Esophagus muscularis mucosa (tissue), 4 donors: ENCODE measurements at regions not wholly inside any gene's neighbourhood (a gene's known extent, or its start where the extent isn't known, plus 50 kb on each side); places are given as distances from the start of the nearest gene placed in this dataset.

Source experiments
- EP300 ChIP-seq: sonication (generic); formaldehyde crosslinking; IDR thresholded peaks from one replicate; pipeline ENCODE4 v1.6.1; 2017; ENCODE audit warnings: antibody characterized with exemption
- POLR2A ChIP-seq: fragments of 450-650 bp; IDR thresholded peaks from one replicate; pipeline ENCODE4 v1.6.1; 2017; ENCODE audit warnings: antibody characterized with exemption, moderate library complexity, mild to moderate bottlenecking, low read depth
- POLR2AphosphoS5 ChIP-seq, 2 donors: sonication (generic); formaldehyde crosslinking; IDR thresholded peaks; one replicate each; pipeline ENCODE4 v1.6.1; 2017; ENCODE audit warnings: antibody characterized with exemption in 2 of 2
- TF ChIP-seq, protein P1 (sequence below), 3 experiments: fragments of 200-600 bp in 2 of 3; fragments of 450-650 bp in 1 of 3; sonication (generic) in 2 of 3; IDR thresholded peaks; one replicate each; pipeline ENCODE4 v1.5.1; 2017 to 2019; ENCODE audit warnings: antibody characterized with exemption in 3 of 3, mild to moderate bottlenecking in 2 of 3, moderate library complexity in 1 of 3

DNA sequence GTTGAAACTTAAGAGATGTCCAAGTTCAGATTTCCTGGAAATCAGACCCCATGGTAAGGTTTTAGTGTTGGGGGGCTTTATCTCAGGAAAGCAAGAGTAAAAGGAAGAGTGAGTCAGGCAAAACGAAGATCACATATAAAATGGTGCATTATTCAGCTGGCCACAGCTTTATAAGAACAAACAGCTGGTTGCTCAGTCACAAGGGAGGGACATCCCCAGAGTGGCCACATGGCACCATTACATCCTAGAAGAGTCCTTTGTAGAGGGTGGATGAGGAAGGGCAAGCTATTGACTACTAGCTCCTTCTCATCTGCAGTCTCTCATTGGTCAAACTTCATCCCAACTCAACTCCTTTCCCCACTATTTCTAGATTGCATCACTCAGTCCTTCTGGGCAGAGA lies 68.3 kb upstream of the COL8A1 start:
- TF ChIP-seq POLR2A (no peak), EP300 (no peak), POLR2AphosphoS5 (IDR thresholded peaks at IDR 0.05) (no peak)
- TF ChIP-seq, protein P1, sequence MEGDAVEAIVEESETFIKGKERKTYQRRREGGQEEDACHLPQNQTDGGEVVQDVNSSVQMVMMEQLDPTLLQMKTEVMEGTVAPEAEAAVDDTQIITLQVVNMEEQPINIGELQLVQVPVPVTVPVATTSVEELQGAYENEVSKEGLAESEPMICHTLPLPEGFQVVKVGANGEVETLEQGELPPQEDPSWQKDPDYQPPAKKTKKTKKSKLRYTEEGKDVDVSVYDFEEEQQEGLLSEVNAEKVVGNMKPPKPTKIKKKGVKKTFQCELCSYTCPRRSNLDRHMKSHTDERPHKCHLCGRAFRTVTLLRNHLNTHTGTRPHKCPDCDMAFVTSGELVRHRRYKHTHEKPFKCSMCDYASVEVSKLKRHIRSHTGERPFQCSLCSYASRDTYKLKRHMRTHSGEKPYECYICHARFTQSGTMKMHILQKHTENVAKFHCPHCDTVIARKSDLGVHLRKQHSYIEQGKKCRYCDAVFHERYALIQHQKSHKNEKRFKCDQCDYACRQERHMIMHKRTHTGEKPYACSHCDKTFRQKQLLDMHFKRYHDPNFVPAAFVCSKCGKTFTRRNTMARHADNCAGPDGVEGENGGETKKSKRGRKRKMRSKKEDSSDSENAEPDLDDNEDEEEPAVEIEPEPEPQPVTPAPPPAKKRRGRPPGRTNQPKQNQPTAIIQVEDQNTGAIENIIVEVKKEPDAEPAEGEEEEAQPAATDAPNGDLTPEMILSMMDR (IDR thresholded peaks at IDR 0.05) = no peak
